C4-2B (cell line): ENCODE measurements at regions not wholly inside any gene's neighbourhood (a gene's known extent, or its start where the extent isn't known, plus 50 kb on each side); places are given as distances from the start of the nearest gene placed in this dataset.

ENCODE experiments used
- CTCF ChIP-seq: fragments of 450-650 bp; conservative IDR thresholded peaks from 2 replicates; pipeline ENCODE4 v1.5.1; 2017; ENCODE audit warnings: mild to moderate bottlenecking
- ZFX ChIP-seq: fragments of 450-650 bp; IDR thresholded peaks from 2 replicates; pipeline ENCODE4 v1.6.1; 2017

GRCh38 chr10:4678951-4679671 lies 146.9 kb upstream of the AKR1E2 start:
- TF ChIP-seq CTCF (no peak), ZFX (no peak)
